Brain microvascular endothelial cell (primary cell): ENCODE measurements at regions not wholly inside any gene's neighbourhood (a gene's known extent, or its start where the extent isn't known, plus 50 kb on each side); places are given as distances from the start of the nearest gene placed in this dataset.

Experiments used
- DNase-seq: peaks from one replicate; pipeline ENCODE4 v3.0.0-alpha.2; 2020
- H3K27ac ChIP-seq: fragments of 250-450 bp; sonication (Bioruptor Pico); 2 replicates; pipeline ENCODE4 v1.5.1; 2020; ENCODE audit warnings: mild to moderate bottlenecking, moderate library complexity
- H3K27me3 ChIP-seq: fragments of 250-450 bp; sonication (Bioruptor Pico); replicated peaks from 2 replicates; pipeline ENCODE4 v1.5.1; 2020; ENCODE audit warnings: mild to moderate bottlenecking
- H3K36me3 ChIP-seq: fragments of 250-450 bp; sonication (Bioruptor Pico); replicated peaks from 2 replicates; pipeline ENCODE4 v1.5.1; 2020; ENCODE audit warnings: mild to moderate bottlenecking
- H3K4me3 ChIP-seq: 2 replicates; pipeline ENCODE4 v1.5.1; 2011; ENCODE audit warnings: low read depth, mild to moderate bottlenecking, control low read depth, low read length, moderate library complexity
- in situ Hi-C: cut with HindIII; loops from 2 replicates; pipeline ENCODE4 v1.10.0; 2017; ENCODE audit warnings: low sequenced_read_pairs, low pct_ligation_motif_present
- TF ChIP-seq, protein P1 (sequence below): IDR thresholded peaks from 2 replicates; pipeline ENCODE4 v1.5.1; 2011; ENCODE audit warnings: low read depth, mild to moderate bottlenecking, moderate library complexity, low read length, control low read depth, inconsistent platforms; ENCODE audit errors: missing control alignments

DNA sequence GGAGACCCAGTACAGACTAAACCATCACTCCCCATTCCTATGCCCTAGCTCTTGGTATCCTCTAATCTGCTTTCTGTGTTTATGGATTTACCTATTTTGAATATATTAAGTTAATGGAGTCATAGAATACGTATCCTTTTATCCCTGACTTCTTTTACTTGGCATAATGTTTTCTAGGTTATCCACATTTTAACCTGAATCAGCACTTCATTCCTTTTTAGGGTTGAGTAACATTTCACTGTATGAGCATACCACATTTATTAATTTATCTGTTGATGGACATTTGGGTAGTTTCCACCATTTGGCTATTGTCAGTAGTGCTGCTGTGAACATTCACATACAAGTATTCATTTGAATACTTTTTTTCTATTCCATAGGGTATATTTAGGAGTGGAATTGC lies 157.3 kb upstream of the CTNNA2 start:
- TF ChIP-seq, protein P1, sequence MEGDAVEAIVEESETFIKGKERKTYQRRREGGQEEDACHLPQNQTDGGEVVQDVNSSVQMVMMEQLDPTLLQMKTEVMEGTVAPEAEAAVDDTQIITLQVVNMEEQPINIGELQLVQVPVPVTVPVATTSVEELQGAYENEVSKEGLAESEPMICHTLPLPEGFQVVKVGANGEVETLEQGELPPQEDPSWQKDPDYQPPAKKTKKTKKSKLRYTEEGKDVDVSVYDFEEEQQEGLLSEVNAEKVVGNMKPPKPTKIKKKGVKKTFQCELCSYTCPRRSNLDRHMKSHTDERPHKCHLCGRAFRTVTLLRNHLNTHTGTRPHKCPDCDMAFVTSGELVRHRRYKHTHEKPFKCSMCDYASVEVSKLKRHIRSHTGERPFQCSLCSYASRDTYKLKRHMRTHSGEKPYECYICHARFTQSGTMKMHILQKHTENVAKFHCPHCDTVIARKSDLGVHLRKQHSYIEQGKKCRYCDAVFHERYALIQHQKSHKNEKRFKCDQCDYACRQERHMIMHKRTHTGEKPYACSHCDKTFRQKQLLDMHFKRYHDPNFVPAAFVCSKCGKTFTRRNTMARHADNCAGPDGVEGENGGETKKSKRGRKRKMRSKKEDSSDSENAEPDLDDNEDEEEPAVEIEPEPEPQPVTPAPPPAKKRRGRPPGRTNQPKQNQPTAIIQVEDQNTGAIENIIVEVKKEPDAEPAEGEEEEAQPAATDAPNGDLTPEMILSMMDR, result no peak
- in situ Hi-C loops, result no loop called here
- Histone ChIP-seq H3K27me3 (no peaks in the 10 kb centered on the region), H3K36me3 (no peaks in the 10 kb centered on the region), H3K27ac (no peak overlapping the region), H3K4me3 (no peak overlapping the region)
- DNase-seq, result no peak

DNA sequence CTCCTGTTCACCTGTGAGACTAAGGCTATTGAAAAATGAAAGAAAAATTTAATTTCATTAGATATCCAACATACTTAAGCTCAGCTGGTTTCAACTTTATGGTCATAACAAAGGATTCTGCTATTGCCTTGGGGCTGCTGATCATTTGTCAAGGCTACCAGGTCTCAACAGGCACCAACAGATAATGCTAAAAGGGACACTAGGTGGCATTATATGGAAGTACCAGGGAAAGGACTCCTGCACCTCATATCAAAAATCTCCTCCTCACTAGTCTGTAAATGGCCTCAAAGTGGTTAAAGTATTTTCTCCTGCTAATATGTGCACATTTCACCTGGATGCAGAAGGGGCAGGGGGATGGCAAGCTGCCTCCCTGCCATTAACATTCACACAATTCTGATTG lies 167.9 kb upstream of the REG3A start:
- H3K4me3 ChIP-seq, result no peak overlapping the region
- H3K27me3 ChIP-seq, result no peaks in the 10 kb centered on the region
- in situ Hi-C loops, result no loop called here
- TF ChIP-seq, protein P1, result no peak
- H3K36me3 ChIP-seq, result no peaks in the 10 kb centered on the region
- no peak overlapping the region for H3K27ac ChIP-seq
- DNase-seq, result no peak

DNA sequence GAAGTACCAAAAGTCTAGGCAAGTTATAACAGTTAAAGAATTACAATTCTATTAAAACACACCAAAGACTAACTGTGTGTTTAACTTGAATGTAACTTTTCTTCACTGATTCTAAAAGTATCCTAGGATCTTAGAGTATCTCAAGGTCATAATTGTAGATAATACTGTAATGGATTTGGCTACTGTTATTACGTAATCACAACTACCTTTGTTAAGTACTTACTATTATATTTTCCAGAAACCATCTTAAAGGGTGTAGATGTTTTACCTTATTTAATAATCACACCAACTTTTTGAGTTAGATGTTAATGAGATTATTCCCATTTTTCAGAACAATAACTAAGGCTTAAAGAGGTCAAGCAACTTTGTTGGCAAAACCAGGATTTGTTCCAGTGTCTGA lies 161.3 kb upstream of the REG3A start:
- no peak overlapping the region for H3K4me3 ChIP-seq
- TF ChIP-seq, protein P1, result no peak
- in situ Hi-C loops, result no loop called here
- no peak overlapping the region for H3K27ac ChIP-seq
- H3K27me3 ChIP-seq, result no peaks in the 10 kb centered on the region
- no peaks in the 10 kb centered on the region for H3K36me3 ChIP-seq
- DNase-seq, result no peak

DNA sequence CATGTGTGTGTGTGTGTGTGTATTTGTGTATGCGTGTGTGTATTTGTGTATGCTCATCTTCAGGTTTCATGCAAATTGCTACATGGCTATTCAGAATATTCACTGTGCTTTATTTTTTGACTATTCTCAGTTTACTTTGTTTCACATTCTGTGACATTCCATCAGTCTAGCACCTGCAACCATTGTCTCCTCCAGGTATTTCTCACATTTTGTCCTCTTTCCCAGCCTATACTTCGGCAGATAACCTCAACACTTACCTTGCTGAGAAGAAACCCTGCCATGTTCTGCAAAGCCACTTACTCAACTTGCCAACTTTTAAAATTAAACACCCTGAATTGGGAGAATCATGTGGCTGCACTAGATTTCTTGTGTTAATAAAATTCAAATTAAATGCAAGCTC lies 135.4 kb upstream of the REG3A start:
- TF ChIP-seq, protein P1, result no peak
- no peak for DNase-seq
- in situ Hi-C loops, result no loop called here
- Histone ChIP-seq H3K27ac (no peak overlapping the region), H3K36me3 (no peaks in the 10 kb centered on the region), H3K4me3 (no peak overlapping the region), H3K27me3 (no peaks in the 10 kb centered on the region)

DNA sequence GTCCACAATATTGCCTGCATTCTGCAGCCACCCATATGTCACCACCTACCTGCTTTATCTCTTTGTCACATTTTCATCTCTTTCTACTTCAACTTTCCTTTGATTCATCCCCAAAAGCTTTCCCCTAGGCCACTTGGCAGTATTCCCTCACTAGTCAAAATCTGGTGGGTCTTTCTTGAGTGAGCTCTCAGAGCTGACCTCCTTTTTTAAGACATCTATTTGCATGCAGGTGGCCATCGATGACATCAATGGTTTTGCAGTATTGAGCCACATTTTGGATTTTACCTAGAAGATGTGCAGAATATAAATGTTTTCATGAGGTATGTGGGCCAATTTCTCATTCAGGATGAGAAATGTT lies 133.4 kb upstream of the REG3A start:
- in situ Hi-C loops, result no loop called here
- H3K27ac ChIP-seq, result no peak overlapping the region

More for the DNA sequence above, 133.4 kb upstream of the REG3A start:
- no peak overlapping the region for H3K4me3 ChIP-seq
- TF ChIP-seq, protein P1, result no peak
- H3K36me3 ChIP-seq, result no peaks in the 10 kb centered on the region
- H3K27me3 ChIP-seq, result no peaks in the 10 kb centered on the region
- DNase-seq, result no peak
